Neutrophil (primary cell): ENCODE measurements at regions not wholly inside any gene's neighbourhood (a gene's known extent, or its start where the extent isn't known, plus 50 kb on each side); places are given as distances from the start of the nearest gene placed in this dataset.

Source experiments
- H3K27ac ChIP-seq: fragments of 200-600 bp; sonication (generic); 2 replicates; pipeline ENCODE4 v1.5.1; 2016; ENCODE audit warnings: mild to moderate bottlenecking, moderate library complexity
- H3K27me3 ChIP-seq: fragments of 200-600 bp; sonication (generic); 2 replicates; pipeline ENCODE4 v1.6.0; 2016; ENCODE audit warnings: mild to moderate bottlenecking
- H3K36me3 ChIP-seq: fragments of 200-600 bp; sonication (generic); 2 replicates; pipeline ENCODE4 v1.5.1; 2017
- H3K4me1 ChIP-seq, 2 experiments: fragments of 200-600 bp in 1 of 2; sonication (generic) in 1 of 2; 1 replicate in 1 of 2; 2 replicates in 1 of 2; pipeline versions ENCODE4 v1.5.1 to v1.6.1; 2013 to 2016; ENCODE audit warnings: low read depth in 1 of 2, low read length in 1 of 2, mild to moderate bottlenecking in 1 of 2, moderate library complexity in 1 of 2; ENCODE audit not compliant: control insufficient read depth in 1 of 2, insufficient read depth in 1 of 2
- H3K4me3 ChIP-seq, 2 experiments: fragments of 200-600 bp in 1 of 2; sonication (generic) in 1 of 2; 1 replicate in 1 of 2; 2 replicates in 1 of 2; pipeline ENCODE4 v1.5.1; 2013 to 2016; ENCODE audit warnings: low read depth in 1 of 2, low read length in 1 of 2, mild to moderate bottlenecking in 1 of 2, moderate library complexity in 1 of 2
- H3K9me3 ChIP-seq: fragments of 200-600 bp; sonication (generic); 2 replicates; pipeline ENCODE4 v1.5.1; 2016
- TF ChIP-seq, protein P1 (sequence below): fragments of 200-600 bp; sonication (generic); IDR thresholded peaks from 2 replicates; pipeline ENCODE4 v1.5.1; 2016; ENCODE audit warnings: antibody characterized with exemption

GRCh38 chr7:67992287-67992686 lies 995.7 kb downstream of the TYW1 start:
- no peak overlapping the region for H3K27ac ChIP-seq
- H3K27me3 ChIP-seq, result no peaks in the 10 kb centered on the region
- no peaks in the 10 kb centered on the region for H3K4me1 ChIP-seq
- no peaks in the 10 kb centered on the region for H3K36me3 ChIP-seq
- no peak overlapping the region for H3K4me3 ChIP-seq
- H3K9me3 ChIP-seq, result no peaks in the 10 kb centered on the region
- TF ChIP-seq, protein P1, sequence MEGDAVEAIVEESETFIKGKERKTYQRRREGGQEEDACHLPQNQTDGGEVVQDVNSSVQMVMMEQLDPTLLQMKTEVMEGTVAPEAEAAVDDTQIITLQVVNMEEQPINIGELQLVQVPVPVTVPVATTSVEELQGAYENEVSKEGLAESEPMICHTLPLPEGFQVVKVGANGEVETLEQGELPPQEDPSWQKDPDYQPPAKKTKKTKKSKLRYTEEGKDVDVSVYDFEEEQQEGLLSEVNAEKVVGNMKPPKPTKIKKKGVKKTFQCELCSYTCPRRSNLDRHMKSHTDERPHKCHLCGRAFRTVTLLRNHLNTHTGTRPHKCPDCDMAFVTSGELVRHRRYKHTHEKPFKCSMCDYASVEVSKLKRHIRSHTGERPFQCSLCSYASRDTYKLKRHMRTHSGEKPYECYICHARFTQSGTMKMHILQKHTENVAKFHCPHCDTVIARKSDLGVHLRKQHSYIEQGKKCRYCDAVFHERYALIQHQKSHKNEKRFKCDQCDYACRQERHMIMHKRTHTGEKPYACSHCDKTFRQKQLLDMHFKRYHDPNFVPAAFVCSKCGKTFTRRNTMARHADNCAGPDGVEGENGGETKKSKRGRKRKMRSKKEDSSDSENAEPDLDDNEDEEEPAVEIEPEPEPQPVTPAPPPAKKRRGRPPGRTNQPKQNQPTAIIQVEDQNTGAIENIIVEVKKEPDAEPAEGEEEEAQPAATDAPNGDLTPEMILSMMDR, result no peak

DNA sequence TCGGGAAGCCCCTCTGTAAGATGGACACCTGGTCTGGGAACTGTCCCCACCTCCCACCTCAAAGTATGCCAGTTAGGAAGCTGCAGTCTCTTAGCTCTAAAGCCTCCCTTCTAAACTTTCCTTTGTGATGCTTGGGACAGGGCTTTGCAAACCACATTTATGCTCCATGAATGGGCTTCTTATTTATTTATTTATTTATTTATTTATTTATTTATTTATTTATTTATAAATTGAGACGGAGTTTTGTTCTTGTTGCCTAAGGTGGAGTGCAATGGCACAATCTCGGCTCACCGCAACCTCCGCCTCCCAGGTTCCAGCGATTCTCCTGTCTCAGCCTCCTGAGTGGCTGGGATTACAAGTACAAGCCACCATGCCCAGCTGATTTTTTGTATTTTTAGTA lies 1009.4 kb downstream of the TYW1 start:
- Histone ChIP-seq H3K27ac (no peak overlapping the region), H3K27me3 (no peaks in the 10 kb centered on the region), H3K36me3 (no peaks in the 10 kb centered on the region), H3K4me3 (no peak overlapping the region), H3K9me3 (no peaks in the 10 kb centered on the region), H3K4me1 (no peaks in the 10 kb centered on the region)
- TF ChIP-seq, protein P1, result no peak

- TF ChIP-seq, protein P1, result no peak
- Histone ChIP-seq H3K36me3 (no peaks in the 10 kb centered on the region), H3K27me3 (no peaks in the 10 kb centered on the region), H3K9me3 (no peaks in the 10 kb centered on the region), H3K4me3 (no peak overlapping the region), H3K4me1 (no peaks in the 10 kb centered on the region), H3K27ac (no peak overlapping the region)
These were observed 1010.0 kb downstream of the TYW1 start for GRCh38 chr7:68006619-68007018.

DNA sequence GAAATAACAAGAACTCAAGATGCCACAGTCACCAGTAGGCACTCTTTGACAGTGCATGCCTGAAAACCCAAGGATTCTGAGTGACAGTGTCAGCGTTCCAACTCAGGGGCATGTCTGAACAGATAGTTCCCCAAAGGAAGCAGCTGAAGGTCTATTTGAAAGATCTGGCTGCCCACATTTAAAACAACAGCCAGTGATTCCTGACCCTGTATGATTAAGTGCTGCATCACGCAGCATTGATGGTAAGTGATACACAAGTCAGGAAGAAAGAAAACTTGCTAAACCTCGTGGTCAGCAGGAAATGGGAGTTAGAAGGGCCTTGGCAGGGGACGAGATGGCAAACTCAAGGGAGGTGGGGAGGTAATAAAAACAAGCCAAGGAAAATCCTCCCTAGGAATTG lies 1013.1 kb downstream of the TYW1 start:
- TF ChIP-seq, protein P1, result no peak
- Histone ChIP-seq H3K4me1 (no peaks in the 10 kb centered on the region), H3K27ac (no peak overlapping the region), H3K27me3 (no peaks in the 10 kb centered on the region), H3K9me3 (no peaks in the 10 kb centered on the region), H3K36me3 (no peaks in the 10 kb centered on the region), H3K4me3 (no peak overlapping the region)

DNA sequence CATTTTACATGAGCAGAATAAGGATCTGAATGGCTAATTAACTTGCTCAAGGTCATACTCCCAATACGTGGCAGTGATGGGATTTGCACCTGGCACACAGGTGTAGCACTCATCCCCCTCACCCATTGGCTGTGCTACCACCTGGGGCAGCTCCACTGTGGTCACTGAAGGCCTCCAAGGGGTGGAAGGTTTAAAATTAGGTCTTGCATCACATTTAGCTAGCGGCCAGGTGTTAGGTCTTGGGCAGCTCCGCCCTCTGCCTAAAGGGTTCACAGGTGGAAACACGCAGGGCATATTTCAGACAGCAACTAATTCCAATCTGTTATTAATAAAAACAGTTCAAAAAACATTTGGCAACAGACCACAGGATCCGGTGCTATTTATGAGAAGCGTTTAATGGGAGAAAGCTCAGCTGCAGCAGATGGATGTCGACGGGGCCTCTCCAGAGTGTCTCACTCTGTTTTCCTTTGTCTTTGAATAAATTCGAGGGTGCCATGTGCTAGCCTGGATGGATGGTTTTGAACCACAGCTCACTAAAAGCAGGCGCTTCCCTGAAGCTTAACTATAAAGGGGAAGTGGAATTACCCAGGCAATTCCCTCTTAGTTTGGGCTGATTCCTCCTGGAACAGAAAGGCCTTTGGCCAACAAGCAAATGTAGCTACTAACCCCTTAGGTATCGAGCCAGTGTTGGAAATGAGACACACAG lies 1017.6 kb downstream of the TYW1 start:
- Histone ChIP-seq H3K36me3 (no peaks in the 10 kb centered on the region), H3K4me3 (no peak overlapping the region), H3K27me3 (no peaks in the 10 kb centered on the region), H3K9me3 (no peaks in the 10 kb centered on the region), H3K4me1 (no peaks in the 10 kb centered on the region), H3K27ac (no peak overlapping the region)
- TF ChIP-seq, protein P1, result no peak
